H9 (cell line): ENCODE measurements at regions not wholly inside any gene's neighbourhood (a gene's known extent, or its start where the extent isn't known, plus 50 kb on each side); places are given as distances from the start of the nearest gene placed in this dataset.

Experiments used
- DNase-seq: peaks from one replicate; pipeline ENCODE4 v3.0.0-alpha.2; 2017
- H2AFZ ChIP-seq: one replicate; pipeline ENCODE4 v1.6.1; 2013; ENCODE audit warnings: mild to moderate bottlenecking, low read length, control low read depth, moderate library complexity
- H2AK5ac ChIP-seq: 2 replicates; pipeline ENCODE4 v1.6.1; 2013; ENCODE audit warnings: low read length, control low read depth, mixed read lengths; ENCODE audit not compliant: insufficient read length
- H2BK120ac ChIP-seq: one replicate; pipeline ENCODE4 v1.6.1; 2013; ENCODE audit warnings: low read depth, mild to moderate bottlenecking, low read length, control low read depth, inconsistent platforms; ENCODE audit not compliant: poor library complexity, severe bottlenecking
- H2BK12ac ChIP-seq: 2 replicates; pipeline ENCODE4 v1.6.1; 2013; ENCODE audit warnings: low read length, control low read depth, mixed read lengths, low read depth; ENCODE audit not compliant: insufficient read length
- H2BK15ac ChIP-seq: 2 replicates; pipeline ENCODE4 v1.6.1; 2013; ENCODE audit warnings: low read depth, low read length, control low read depth
- H2BK20ac ChIP-seq: one replicate; pipeline ENCODE4 v1.6.1; 2013; ENCODE audit warnings: low read depth, mild to moderate bottlenecking, low read length, control low read depth, inconsistent platforms; ENCODE audit not compliant: poor library complexity, severe bottlenecking
- H2BK5ac ChIP-seq: 2 replicates; pipeline ENCODE4 v1.6.1; 2013; ENCODE audit warnings: low read length, control low read depth, mixed read lengths; ENCODE audit not compliant: insufficient read length
- H3K14ac ChIP-seq: 2 replicates; pipeline ENCODE4 v1.6.1; 2013; ENCODE audit warnings: low read length, control low read depth; ENCODE audit not compliant: insufficient read depth
- H3K18ac ChIP-seq: 2 replicates; pipeline ENCODE4 v1.6.1; 2013; ENCODE audit warnings: low read depth, mild to moderate bottlenecking, mixed read lengths, low read length, control low read depth; ENCODE audit not compliant: insufficient read length
- H3K23ac ChIP-seq: 2 replicates; pipeline ENCODE4 v1.6.1; 2013; ENCODE audit warnings: low read length, control low read depth, mixed read lengths, low read depth; ENCODE audit not compliant: insufficient read length
- H3K23me2 ChIP-seq: 2 replicates; pipeline ENCODE4 v1.6.1; 2013; ENCODE audit warnings: low read depth, mild to moderate bottlenecking, mixed read lengths, low read length, control low read depth; ENCODE audit not compliant: insufficient read length, poor library complexity, severe bottlenecking
- H3K27ac ChIP-seq: 2 replicates; pipeline ENCODE4 v1.5.1; 2013; ENCODE audit warnings: low read length, control low read depth, mixed read lengths, low read depth; ENCODE audit not compliant: insufficient read length
- H3K27me3 ChIP-seq: 2 replicates; pipeline ENCODE4 v1.6.1; 2013; ENCODE audit warnings: low read length, control low read depth, inconsistent platforms; ENCODE audit not compliant: insufficient read depth
- H3K4ac ChIP-seq: 2 replicates; pipeline ENCODE4 v1.6.1; 2013; ENCODE audit warnings: low read depth, mild to moderate bottlenecking, control low read depth, inconsistent platforms, low read length, moderate library complexity
- H3K4me1 ChIP-seq: 2 replicates; pipeline ENCODE4 v1.6.1; 2013; ENCODE audit warnings: low read length, control low read depth, inconsistent platforms; ENCODE audit not compliant: insufficient read depth
- H3K4me2 ChIP-seq: 2 replicates; pipeline ENCODE4 v1.6.1; 2013; ENCODE audit warnings: low read length, control low read depth, mixed read lengths; ENCODE audit not compliant: insufficient read length, insufficient read depth
- H3K56ac ChIP-seq: 2 replicates; pipeline ENCODE4 v1.6.1; 2013; ENCODE audit warnings: low read depth, mild to moderate bottlenecking, mixed read lengths, low read length, control low read depth; ENCODE audit not compliant: insufficient read length
- H3K79me1 ChIP-seq: 2 replicates; pipeline ENCODE4 v1.6.1; 2013; ENCODE audit warnings: low read depth, mild to moderate bottlenecking, moderate library complexity, low read length, control low read depth, inconsistent platforms; ENCODE audit not compliant: insufficient read depth, poor library complexity, severe bottlenecking
- H3K79me2 ChIP-seq: 2 replicates; pipeline ENCODE4 v1.6.1; 2013; ENCODE audit warnings: low read length, control low read depth, inconsistent platforms; ENCODE audit not compliant: insufficient read depth
- H3K9ac ChIP-seq: 2 replicates; pipeline ENCODE4 v1.6.1; 2013; ENCODE audit warnings: low read length, control low read depth, mixed read lengths; ENCODE audit not compliant: insufficient read length; ENCODE audit errors: extremely low read depth
- H3K9me3 ChIP-seq: one replicate; pipeline ENCODE4 v1.6.1; 2013; ENCODE audit warnings: low read depth, low read length, inconsistent platforms; ENCODE audit not compliant: control insufficient read depth
- H3T11ph ChIP-seq: one replicate; pipeline ENCODE4 v1.6.1; 2013; ENCODE audit warnings: mild to moderate bottlenecking, low read length, control low read depth, inconsistent platforms
- H4K20me1 ChIP-seq: one replicate; pipeline ENCODE4 v1.6.1; 2013; ENCODE audit not compliant: control insufficient read depth, insufficient read length, insufficient read depth
- H4K5ac ChIP-seq: 2 replicates; pipeline ENCODE4 v1.6.1; 2013; ENCODE audit warnings: low read depth, mild to moderate bottlenecking, mixed read lengths, low read length, control low read depth; ENCODE audit not compliant: insufficient read length
- H4K8ac ChIP-seq: replicated peaks from 2 replicates; pipeline ENCODE4 v1.6.1; 2013; ENCODE audit warnings: low read length, control low read depth, mixed read lengths, low read depth; ENCODE audit not compliant: insufficient read length
- H4K91ac ChIP-seq: 2 replicates; pipeline ENCODE4 v1.6.1; 2013; ENCODE audit warnings: low read depth, mild to moderate bottlenecking, moderate library complexity, mixed read lengths, low read length, control low read depth; ENCODE audit not compliant: insufficient read length
- H3K27ac Mint-ChIP-seq, 3 experiments: 2 replicates in 2 of 3; 3 replicates in 1 of 3; pipeline ENCODE4 v1.8.0; 2020 to 2021; ENCODE audit warnings: mixed read lengths in 3 of 3, mild to moderate bottlenecking in 1 of 3, moderate library complexity in 1 of 3
- H3K27me3 Mint-ChIP-seq: 2 replicates; pipeline ENCODE4 v1.8.0; 2021; ENCODE audit warnings: low read depth, mild to moderate bottlenecking, moderate library complexity, mixed read lengths
- H3K36me3 Mint-ChIP-seq, 3 experiments: 2 replicates in 2 of 3; 3 replicates in 1 of 3; pipeline ENCODE4 v1.8.0; 2020 to 2021; ENCODE audit warnings: low read depth in 3 of 3, mixed read lengths in 3 of 3; ENCODE audit not compliant: insufficient read depth in 1 of 3
- H3K4me1 Mint-ChIP-seq, 2 experiments: 2 replicates each; pipeline ENCODE4 v1.8.0; 2020; ENCODE audit warnings: mixed read lengths in 2 of 2
- H3K4me3 Mint-ChIP-seq, 2 experiments: 2 replicates in 1 of 2; 3 replicates in 1 of 2; pipeline ENCODE4 v1.8.0; 2020 to 2021; ENCODE audit warnings: mild to moderate bottlenecking in 2 of 2, mixed read lengths in 2 of 2, moderate library complexity in 1 of 2
- H3K9me3 Mint-ChIP-seq, 2 experiments: 2 replicates in 1 of 2; 3 replicates in 1 of 2; pipeline ENCODE4 v1.8.0; 2020; ENCODE audit warnings: mild to moderate bottlenecking in 2 of 2, mixed read lengths in 2 of 2, moderate library complexity in 1 of 2
- WGBS: extraction: QIAGEN DNeasy Blood & Tissue Kit; methylation state at CpG from one replicate; pipeline ENCODE4 v1.1.7; 2013; ENCODE audit warnings: missing lambda C conversion rate, low lambda C conversion rate, mixed read lengths; ENCODE audit not compliant: insufficient read length; ENCODE audit errors: extremely low coverage; 5-methylcytosine and 5-hydroxymethylcytosine counted together
- TF ChIP-seq, protein P1 (sequence below): fragments of 200-600 bp; sonication (generic); conservative IDR thresholded peaks from 3 replicates; pipeline ENCODE4 v1.8.0; 2021; ENCODE audit warnings: antibody characterized with exemption, mild to moderate bottlenecking

DNA sequence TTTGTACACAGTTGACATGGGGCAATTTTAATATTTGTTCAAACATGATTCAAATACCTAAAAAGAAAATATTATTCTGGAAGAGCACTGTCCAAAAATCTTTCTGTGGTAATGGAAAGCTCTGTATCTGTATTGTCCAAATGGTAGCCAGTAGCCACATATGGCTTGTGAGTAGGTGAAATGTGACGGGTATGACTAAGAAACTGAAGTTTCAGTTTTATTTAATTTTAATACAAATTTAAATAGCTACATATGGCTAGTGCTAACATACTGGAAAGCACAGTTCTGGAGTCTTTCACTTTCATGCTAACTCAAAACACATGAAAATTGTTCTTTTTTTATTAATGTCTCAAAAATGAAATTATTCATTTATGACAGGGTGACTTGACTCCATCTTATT, 132.6 kb downstream of the PLK2 start:
- no peak overlapping the region for H2BK12ac ChIP-seq
- H2AFZ ChIP-seq, result no peak overlapping the region
- no peaks in the 10 kb centered on the region for H3K79me1 ChIP-seq
- no peak overlapping the region for H3T11ph ChIP-seq
- H3K27ac Mint-ChIP-seq, result no peak overlapping the region
- H3K9ac ChIP-seq, result no peak overlapping the region
- H3K4me1 Mint-ChIP-seq, result peaks cover 17% of the 10 kb centered on the region in 2 experiments
- H2BK15ac ChIP-seq, result no peak overlapping the region
- no peak overlapping the region for H2BK20ac ChIP-seq
- no peaks in the 10 kb centered on the region for H3K36me3 Mint-ChIP-seq
- H4K8ac ChIP-seq, result no peak overlapping the region
- no peak overlapping the region for H3K56ac ChIP-seq
- H2BK120ac ChIP-seq, result no peak overlapping the region
- H4K20me1 ChIP-seq, result no peaks in the 10 kb centered on the region
- no CpG with 5 or more reads among the region's 1 CpG for WGBS
- no peaks in the 10 kb centered on the region; the same call in 1 of the 2 replicates for H3K4me1 ChIP-seq
- H4K91ac ChIP-seq, result no peak overlapping the region
- H3K14ac ChIP-seq, result no peak overlapping the region
- H3K18ac ChIP-seq, result no peak overlapping the region
- H3K27ac ChIP-seq, result no peak overlapping the region
- no peak for DNase-seq
- H3K4me2 ChIP-seq, result no peak overlapping the region
- H3K79me2 ChIP-seq, result no peaks in the 10 kb centered on the region
- no peaks in the 10 kb centered on the region for H3K23me2 ChIP-seq
- H3K4ac ChIP-seq, result no peak overlapping the region
- H2BK5ac ChIP-seq, result no peak overlapping the region
- H4K5ac ChIP-seq, result no peak overlapping the region
- no peaks in the 10 kb centered on the region for H3K9me3 Mint-ChIP-seq
- no peak overlapping the region for H2AK5ac ChIP-seq
- H3K9me3 ChIP-seq, result no peaks in the 10 kb centered on the region
- no peaks in the 10 kb centered on the region for H3K27me3 Mint-ChIP-seq
- TF ChIP-seq, protein P1, sequence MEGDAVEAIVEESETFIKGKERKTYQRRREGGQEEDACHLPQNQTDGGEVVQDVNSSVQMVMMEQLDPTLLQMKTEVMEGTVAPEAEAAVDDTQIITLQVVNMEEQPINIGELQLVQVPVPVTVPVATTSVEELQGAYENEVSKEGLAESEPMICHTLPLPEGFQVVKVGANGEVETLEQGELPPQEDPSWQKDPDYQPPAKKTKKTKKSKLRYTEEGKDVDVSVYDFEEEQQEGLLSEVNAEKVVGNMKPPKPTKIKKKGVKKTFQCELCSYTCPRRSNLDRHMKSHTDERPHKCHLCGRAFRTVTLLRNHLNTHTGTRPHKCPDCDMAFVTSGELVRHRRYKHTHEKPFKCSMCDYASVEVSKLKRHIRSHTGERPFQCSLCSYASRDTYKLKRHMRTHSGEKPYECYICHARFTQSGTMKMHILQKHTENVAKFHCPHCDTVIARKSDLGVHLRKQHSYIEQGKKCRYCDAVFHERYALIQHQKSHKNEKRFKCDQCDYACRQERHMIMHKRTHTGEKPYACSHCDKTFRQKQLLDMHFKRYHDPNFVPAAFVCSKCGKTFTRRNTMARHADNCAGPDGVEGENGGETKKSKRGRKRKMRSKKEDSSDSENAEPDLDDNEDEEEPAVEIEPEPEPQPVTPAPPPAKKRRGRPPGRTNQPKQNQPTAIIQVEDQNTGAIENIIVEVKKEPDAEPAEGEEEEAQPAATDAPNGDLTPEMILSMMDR, result no peak
- H3K27me3 ChIP-seq, result no peaks in the 10 kb centered on the region
- H3K4me3 Mint-ChIP-seq, result no peak overlapping the region
- no peak overlapping the region for H3K23ac ChIP-seq
